GM12872 (cell line): ENCODE measurements at regions not wholly inside any gene's neighbourhood (a gene's known extent, or its start where the extent isn't known, plus 50 kb on each side); places are given as distances from the start of the nearest gene placed in this dataset.

Experiments
- CTCF ChIP-seq: IDR thresholded peaks from 3 replicates; pipeline ENCODE4 v1.5.1; 2011; ENCODE audit warnings: low read depth, mild to moderate bottlenecking, low read length, moderate library complexity; ENCODE audit not compliant: insufficient read depth

DNA sequence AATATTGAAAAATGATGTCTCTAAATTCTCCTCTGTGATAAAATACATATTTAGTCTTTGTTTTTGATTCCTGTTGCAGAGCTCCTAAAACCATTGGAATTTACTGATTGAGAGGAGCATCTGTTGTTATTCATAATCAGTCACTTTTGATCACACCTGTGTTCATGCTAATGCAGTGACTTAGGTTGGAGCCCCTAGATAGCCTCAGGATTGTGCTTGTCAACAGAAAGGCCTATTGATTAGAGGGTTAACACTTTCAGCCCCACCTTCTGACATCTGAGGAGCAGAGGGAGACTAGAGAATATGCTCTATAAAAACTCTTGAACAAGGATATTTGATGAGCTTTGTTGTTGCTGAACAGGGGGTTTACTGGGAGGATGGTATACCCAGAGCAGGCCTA lies 409.5 kb upstream of the ADGRL3 start:
- TF ChIP-seq CTCF = no peak

DNA sequence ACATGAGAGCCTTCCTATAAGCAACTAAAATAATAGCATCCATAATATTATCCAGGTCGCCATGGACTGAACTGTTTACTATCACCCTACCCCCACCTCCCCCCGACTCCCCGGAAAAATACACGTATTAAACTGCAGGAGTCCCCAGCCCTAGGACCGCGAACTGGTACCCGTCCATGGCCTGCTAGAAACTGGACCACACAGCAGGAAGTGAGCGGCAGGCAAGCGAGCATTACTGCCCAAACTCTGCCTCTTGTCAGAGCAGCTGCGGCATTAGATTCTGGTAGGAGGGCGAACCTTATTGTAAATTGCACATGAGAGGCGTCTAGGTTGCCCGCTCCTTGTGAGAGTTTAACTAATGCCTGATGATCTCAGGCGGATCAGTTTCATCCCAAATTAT lies 405.8 kb upstream of the ADGRL3 start:
- no peak for TF ChIP-seq CTCF

- TF ChIP-seq CTCF = no peak
These were observed 400.9 kb upstream of the ADGRL3 start for GRCh38 chr4:60799214-60799613.

DNA sequence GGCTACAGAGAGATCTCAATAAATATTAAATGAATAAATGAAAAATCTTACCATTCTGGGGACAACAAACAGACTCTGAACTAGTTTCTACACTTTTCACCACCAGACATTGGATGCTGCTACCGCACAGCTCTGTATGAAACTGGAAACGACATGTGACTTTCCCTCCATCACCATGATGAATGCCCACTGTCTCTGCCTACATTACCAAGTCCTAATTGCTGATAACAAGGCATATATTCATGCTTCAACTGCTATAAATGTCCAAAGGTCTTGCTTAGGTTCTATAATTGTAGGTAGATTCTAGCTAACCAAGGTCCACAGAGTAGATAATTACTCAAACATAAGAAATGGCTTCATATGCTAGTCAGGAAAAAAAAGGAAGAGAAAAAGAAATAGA lies 399.4 kb upstream of the ADGRL3 start:
- TF ChIP-seq CTCF = no peak

- peak; percentile 58 for TF ChIP-seq CTCF
These were observed 394.4 kb upstream of the ADGRL3 start for GRCh38 chr4:60805500-60806313.

DNA sequence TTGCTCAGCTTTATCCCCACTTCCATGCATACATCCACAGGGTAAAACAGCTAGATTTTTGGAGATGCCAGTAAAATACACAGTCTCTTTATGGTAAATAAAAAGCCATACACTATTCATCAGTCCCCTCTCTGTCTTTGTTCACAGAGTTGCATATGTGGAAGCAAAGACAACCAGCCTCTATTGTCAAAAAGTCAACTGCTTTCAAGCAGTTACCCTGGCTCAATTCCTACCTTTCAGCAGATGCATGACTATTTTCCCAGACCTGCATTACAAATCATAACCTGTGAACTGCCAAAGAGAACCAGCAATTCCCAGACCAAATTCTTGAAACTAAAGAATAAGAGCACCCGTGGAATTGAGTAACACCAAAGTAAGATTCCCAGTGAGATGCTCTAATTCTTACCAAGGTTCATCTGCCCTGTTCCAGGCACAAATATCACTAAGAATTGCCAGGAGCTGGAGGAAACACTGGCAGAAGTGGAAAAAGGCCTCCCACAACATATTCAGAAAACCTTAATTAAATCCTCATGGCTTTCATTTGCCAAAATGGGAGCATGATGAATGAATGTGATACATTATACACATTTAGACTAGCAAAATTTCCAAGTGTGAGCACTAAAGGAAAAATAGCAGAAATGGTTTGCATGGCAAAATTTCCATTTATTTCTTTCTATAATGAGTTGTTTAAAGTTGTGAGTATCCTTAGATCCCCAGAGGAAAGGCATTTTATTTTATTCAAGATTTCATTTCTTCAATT lies 391.2 kb upstream of the ADGRL3 start:
- no peak for TF ChIP-seq CTCF

DNA sequence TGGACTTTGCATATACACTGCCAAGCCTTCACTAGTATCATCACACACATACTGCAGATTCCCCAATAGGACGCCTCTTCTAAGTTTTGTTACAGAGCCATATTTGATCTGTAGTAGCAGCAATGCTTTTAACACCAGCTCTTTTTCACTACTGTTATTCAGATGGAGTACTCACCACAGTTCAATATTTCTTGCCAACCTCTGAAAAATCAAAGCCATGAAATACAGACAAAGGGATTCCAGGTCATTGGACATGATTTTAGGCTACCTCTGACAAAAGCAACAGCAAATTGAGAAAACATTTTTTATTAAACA lies 390.7 kb upstream of the ADGRL3 start:
- no peak for TF ChIP-seq CTCF
